ENCODE measurements at regions not wholly inside any gene's neighbourhood (a gene's known extent, or its start where the extent isn't known, plus 50 kb on each side); places are given as distances from the start of the nearest gene placed in this dataset.

DNA sequence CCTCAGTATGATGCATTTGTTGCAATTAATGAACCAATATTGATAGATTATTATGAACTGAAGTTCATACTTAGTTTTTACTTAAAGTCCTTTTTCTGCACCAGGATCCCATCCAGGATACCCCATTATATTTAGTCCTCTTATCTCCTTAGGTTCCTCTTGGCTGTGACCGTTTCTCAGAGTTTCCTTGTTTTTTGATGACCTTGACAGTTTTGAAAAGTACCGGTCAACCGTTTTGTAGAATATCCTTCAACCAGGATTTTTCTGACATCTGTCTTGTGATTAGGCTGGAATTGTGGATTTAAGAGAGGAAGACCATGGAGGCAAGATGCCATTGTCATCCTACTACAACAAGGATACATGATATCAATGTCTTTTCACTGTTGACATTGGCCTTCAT, 98.0 kb upstream of the F13A1 start:
- no TSS peak for BruUV-seq (replicated peaks)
- H4K20me1 ChIP-seq (ENCODE audit: insufficient read depth): no peaks in the 10 kb centered on the region
- no peaks in the 10 kb centered on the region for H3K9me2 ChIP-seq (ENCODE audit: insufficient read depth)
- H3K4me3 ChIP-seq (replicated peaks in 1 of 2; ENCODE audit: low read depth in 1 of 2, low read length in 2 of 2): no peak overlapping the region
- POLR2A ChIA-PET: no interaction called here
- TF ChIP-seq, protein P1, sequence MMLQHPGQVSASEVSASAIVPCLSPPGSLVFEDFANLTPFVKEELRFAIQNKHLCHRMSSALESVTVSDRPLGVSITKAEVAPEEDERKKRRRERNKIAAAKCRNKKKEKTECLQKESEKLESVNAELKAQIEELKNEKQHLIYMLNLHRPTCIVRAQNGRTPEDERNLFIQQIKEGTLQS (IDR thresholded peaks at IDR 0.05): no peak
- no peak for TF ChIP-seq TCF7L2 (IDR thresholded peaks at IDR 0.05; ENCODE audit: borderline replicate concordance, extremely low read depth, insufficient read depth, insufficient read length)
- H3K36me3 ChIP-seq (ENCODE audit: control insufficient read depth in 1 of 2, insufficient read depth in 2 of 2, low read length in 2 of 2): no peaks in the 10 kb centered on the region
- H3K27me3 ChIP-seq (ENCODE audit: insufficient read depth, low read length): peaks cover 18% of the 10 kb centered on the region; the same call in 1 of the 2 replicates
- DNase-seq (ENCODE audit: low read depth, low spot score) (no peak), ATAC-seq (no peak)
- H3K9ac ChIP-seq (ENCODE audit: low read length): no peak overlapping the region
- no peak overlapping the region for H2AFZ ChIP-seq (ENCODE audit: low read depth, low read length, poor library complexity, severe bottlenecking)
- CTCF ChIA-PET: no interaction called here
- no peaks in the 10 kb centered on the region for H3K79me2 ChIP-seq (ENCODE audit: insufficient read depth, low read length)
- intact Hi-C loops (cut with micrococcal nuclease): no loop called here
- RAD21 ChIA-PET (ENCODE audit: low non-redundant PET in 1 of 2, low total read pairs in 2 of 2, uncharacterized antibody in 2 of 2, unreplicated experiment in 2 of 2): no interaction called here
- H3K27ac ChIP-seq (ENCODE audit: low read depth, low read length): no peak overlapping the region
- H3K4me2 ChIP-seq (ENCODE audit: low read length): no peak overlapping the region
- no peaks in the 10 kb centered on the region for H3K9me3 ChIP-seq (ENCODE audit: control insufficient read depth in 1 of 2, insufficient read depth in 1 of 2, low read depth in 1 of 2, low read length in 2 of 2)
- no peaks in the 10 kb centered on the region for H3K4me1 ChIP-seq (ENCODE audit: control insufficient read depth in 1 of 2, insufficient read depth in 2 of 2, low read length in 2 of 2)

DNA sequence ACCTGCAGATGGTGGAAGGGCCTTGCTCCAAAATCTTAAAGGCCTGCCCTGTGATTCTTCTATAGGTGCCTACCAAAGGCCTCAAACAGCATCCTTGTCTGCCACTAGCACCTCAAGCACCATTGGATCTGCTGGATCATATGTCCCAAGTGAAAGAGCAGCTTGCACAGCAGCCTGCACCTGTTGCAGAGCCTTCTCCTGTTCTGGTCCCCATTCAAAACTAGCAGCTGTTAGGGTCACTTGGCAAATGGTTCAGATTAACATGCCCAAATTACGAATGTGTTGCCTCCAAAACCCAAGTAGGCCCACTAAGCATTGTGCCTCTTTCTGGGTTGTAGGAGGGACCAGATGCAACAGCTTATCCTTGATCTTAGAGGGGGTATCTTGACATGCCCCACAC, 99.6 kb upstream of the F13A1 start:
- H3K9ac ChIP-seq (ENCODE audit: low read length): no peak overlapping the region
- no peak overlapping the region for H3K4me2 ChIP-seq (ENCODE audit: low read length)
- no peaks in the 10 kb centered on the region for H3K4me1 ChIP-seq (ENCODE audit: control insufficient read depth in 1 of 2, insufficient read depth in 2 of 2, low read length in 2 of 2)
- ChIA-PET CTCF (no interaction called here), RAD21 (ENCODE audit: low non-redundant PET in 1 of 2, low total read pairs in 2 of 2, uncharacterized antibody in 2 of 2, unreplicated experiment in 2 of 2) (no interaction called here), POLR2A (no interaction called here)
- H3K4me3 ChIP-seq (replicated peaks in 1 of 2; ENCODE audit: low read depth in 1 of 2, low read length in 2 of 2): no peak overlapping the region
- H3K9me3 ChIP-seq (ENCODE audit: control insufficient read depth in 1 of 2, insufficient read depth in 1 of 2, low read depth in 1 of 2, low read length in 2 of 2): no peaks in the 10 kb centered on the region
- no peaks in the 10 kb centered on the region for H3K79me2 ChIP-seq (ENCODE audit: insufficient read depth, low read length)
- no peaks in the 10 kb centered on the region for H4K20me1 ChIP-seq (ENCODE audit: insufficient read depth)
- no peak overlapping the region for H2AFZ ChIP-seq (ENCODE audit: low read depth, low read length, poor library complexity, severe bottlenecking)
- DNase-seq (ENCODE audit: low read depth, low spot score): no peak
- H3K9me2 ChIP-seq (ENCODE audit: insufficient read depth): no peaks in the 10 kb centered on the region
- intact Hi-C loops (cut with micrococcal nuclease): no loop called here
- H3K27ac ChIP-seq (ENCODE audit: low read depth, low read length): no peak overlapping the region
- H3K27me3 ChIP-seq (ENCODE audit: insufficient read depth, low read length): peaks cover 10% of the 10 kb centered on the region; the same call in 1 of the 2 replicates
- no TSS peak for BruUV-seq (replicated peaks)
- TF ChIP-seq, protein P2, sequence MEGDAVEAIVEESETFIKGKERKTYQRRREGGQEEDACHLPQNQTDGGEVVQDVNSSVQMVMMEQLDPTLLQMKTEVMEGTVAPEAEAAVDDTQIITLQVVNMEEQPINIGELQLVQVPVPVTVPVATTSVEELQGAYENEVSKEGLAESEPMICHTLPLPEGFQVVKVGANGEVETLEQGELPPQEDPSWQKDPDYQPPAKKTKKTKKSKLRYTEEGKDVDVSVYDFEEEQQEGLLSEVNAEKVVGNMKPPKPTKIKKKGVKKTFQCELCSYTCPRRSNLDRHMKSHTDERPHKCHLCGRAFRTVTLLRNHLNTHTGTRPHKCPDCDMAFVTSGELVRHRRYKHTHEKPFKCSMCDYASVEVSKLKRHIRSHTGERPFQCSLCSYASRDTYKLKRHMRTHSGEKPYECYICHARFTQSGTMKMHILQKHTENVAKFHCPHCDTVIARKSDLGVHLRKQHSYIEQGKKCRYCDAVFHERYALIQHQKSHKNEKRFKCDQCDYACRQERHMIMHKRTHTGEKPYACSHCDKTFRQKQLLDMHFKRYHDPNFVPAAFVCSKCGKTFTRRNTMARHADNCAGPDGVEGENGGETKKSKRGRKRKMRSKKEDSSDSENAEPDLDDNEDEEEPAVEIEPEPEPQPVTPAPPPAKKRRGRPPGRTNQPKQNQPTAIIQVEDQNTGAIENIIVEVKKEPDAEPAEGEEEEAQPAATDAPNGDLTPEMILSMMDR (IDR thresholded peaks at IDR 0.05 in 2 of 3, conservative IDR thresholded peaks at IDR 0.05 in 1 of 3; ENCODE audit: borderline replicate concordance in 1 of 3, insufficient read depth in 1 of 3, low read depth in 2 of 3, low read length in 2 of 3): no peak
- TF ChIP-seq CEBPB (IDR thresholded peaks at IDR 0.05; ENCODE audit: low read depth) (no peak), CBX3 (IDR thresholded peaks at IDR 0.05; ENCODE audit: low read depth) (no peak), POLR2A (IDR thresholded peaks at IDR 0.05; ENCODE audit: borderline replicate concordance, extremely low read depth, insufficient read depth, insufficient read length) (no peak), ZFX (IDR thresholded peaks at IDR 0.05) (no peak), EZH2phosphoT487 (IDR thresholded peaks at IDR 0.05; ENCODE audit: borderline replicate concordance) (no peak), TCF7L2 (IDR thresholded peaks at IDR 0.05; ENCODE audit: borderline replicate concordance, extremely low read depth, insufficient read depth, insufficient read length) (no peak), SRF (IDR thresholded peaks at IDR 0.05; ENCODE audit: low read depth) (no peak), POLR2AphosphoS5 (IDR thresholded peaks at IDR 0.05; ENCODE audit: low read depth, low read length) (no peak), ELF1 (IDR thresholded peaks at IDR 0.05; ENCODE audit: borderline replicate concordance, low read depth) (no peak)
- TF ChIP-seq, protein P3, sequence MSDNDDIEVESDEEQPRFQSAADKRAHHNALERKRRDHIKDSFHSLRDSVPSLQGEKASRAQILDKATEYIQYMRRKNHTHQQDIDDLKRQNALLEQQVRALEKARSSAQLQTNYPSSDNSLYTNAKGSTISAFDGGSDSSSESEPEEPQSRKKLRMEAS (IDR thresholded peaks at IDR 0.05): no peak
- no peak for ATAC-seq
- H3K36me3 ChIP-seq (ENCODE audit: control insufficient read depth in 1 of 2, insufficient read depth in 2 of 2, low read length in 2 of 2): no peaks in the 10 kb centered on the region

Data from HCT116 (cell line).